Hepatocyte (in vitro differentiated cells): ENCODE measurements at regions not wholly inside any gene's neighbourhood (a gene's known extent, or its start where the extent isn't known, plus 50 kb on each side); places are given as distances from the start of the nearest gene placed in this dataset.

Experiments used
- CTCF ChIP-seq: fragments of 200-600 bp; sonication (generic); IDR thresholded peaks from 2 replicates; pipeline ENCODE4 v1.5.1; 2016; ENCODE audit warnings: antibody characterized with exemption, mild to moderate bottlenecking; ENCODE audit not compliant: poor library complexity
- EZH2phosphoT487 ChIP-seq: fragments of 200-600 bp; sonication (generic); IDR thresholded peaks from one replicate; pipeline ENCODE4 v1.6.1; 2018; ENCODE audit warnings: antibody characterized with exemption, mild to moderate bottlenecking, low read depth, moderate library complexity; ENCODE audit not compliant: unreplicated experiment, severe bottlenecking

- TF ChIP-seq CTCF = no peak
- TF ChIP-seq EZH2phosphoT487 = no peak
Measured at GRCh38 chr5:133746834-133747233, 134.5 kb upstream of the FSTL4 start.
